ENCODE measurements at regions not wholly inside any gene's neighbourhood (a gene's known extent, or its start where the extent isn't known, plus 50 kb on each side); places are given as distances from the start of the nearest gene placed in this dataset.
"Not testable (repeated sequence)": the region's sequence is repeated elsewhere in the genome, so short reads cannot be mapped to it uniquely, and the experiment has no call there.

DNA sequence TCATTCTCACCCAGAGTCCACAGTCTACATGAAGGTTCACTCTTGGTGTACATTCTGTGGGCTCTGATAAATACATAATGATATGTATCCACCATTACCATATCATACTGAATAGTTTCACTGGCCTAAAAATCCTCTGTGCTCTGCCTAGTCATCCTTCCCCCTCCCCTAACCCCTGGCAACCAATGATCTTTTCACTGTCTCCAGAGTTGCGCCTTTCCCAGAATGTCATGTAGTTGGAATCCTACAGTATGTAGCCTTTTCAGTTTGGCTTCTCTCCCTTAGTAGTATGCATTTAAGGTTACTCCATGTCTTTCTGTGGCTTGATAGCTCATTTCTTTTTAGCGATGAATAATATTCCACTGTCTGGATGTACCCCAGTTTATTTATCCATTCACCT, 101.3 kb downstream of the NOG start:
- no peak for DNase-seq

DNA sequence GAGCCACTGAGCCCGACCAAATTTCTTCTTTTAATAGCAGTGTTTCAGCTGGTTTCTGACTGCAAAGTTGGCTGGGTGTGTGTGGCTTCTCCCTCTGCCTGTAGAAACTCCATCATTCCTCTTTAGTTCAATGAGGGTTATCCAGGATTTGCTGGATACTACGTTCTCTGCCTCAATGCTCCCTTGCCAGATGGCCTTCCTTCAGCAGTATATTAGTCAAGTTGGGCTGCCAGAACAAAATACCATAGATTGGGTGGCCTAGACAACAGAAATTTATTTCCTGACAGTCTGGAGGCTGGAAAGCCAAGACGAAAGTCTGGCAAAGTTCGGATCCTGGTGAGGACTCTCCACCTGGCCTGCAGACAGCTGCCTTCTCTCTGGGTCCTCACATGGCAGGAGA, 103.7 kb downstream of the NOG start:
- no peak for DNase-seq

DNA sequence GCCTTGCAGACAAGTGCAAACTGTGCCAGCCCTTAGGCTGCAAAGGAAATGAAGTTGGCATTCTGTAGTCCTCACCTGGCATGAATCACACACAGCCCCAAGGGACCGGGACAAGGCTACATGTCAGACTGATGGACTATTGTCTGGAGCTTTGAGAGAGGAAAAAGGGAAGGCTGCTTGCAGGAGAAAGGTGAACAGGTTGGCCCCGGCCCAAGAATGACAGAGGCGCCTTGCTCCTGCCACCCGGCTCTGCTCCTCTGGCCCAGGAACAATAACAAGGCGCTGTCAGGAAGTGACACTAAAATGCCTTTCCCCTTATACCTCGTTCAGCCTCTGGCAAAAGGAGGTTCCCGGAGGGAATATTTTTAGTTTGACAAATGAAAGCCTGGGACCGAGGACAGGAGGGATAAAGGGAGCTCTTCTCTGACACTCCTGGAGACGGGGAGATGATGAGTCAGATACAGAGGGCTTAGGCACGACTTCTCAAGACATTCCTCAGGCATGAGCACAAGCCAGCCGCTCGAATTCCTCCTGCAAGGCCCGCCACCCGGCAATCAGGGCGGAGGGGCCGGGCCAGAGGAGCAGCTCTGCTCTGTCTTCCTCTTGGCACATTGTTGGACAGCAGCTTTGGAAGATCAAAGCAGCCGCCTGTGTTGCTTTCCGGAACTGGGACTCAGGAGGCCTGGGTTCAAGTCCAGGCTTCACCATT, 105.8 kb downstream of the NOG start:
- no peak for DNase-seq

DNA sequence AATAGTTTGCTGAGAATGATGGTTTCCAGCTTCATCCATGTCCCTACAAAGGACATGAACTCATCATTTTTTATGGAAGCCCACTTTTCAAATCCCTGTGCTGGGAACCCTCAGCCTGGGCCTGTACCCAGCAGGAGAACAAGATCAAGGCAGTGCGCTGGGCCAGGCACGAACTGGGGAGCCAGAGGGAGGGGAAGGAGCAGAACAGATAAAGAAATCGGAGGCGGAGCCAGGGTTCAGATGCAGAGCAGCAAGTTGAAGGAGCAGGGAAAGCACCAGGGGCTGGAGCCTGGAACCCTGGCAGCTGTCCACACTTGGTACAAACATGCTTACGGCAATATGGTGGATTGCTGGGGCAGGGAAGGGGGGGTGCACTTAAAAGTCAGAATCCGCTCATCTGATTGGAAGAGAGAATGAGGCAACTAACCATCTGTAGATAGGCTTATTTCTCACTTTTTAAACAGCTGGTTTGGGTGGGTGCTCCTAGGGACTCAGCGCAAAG, 107.5 kb downstream of the NOG start:
- DNase-seq = no peak

DNA sequence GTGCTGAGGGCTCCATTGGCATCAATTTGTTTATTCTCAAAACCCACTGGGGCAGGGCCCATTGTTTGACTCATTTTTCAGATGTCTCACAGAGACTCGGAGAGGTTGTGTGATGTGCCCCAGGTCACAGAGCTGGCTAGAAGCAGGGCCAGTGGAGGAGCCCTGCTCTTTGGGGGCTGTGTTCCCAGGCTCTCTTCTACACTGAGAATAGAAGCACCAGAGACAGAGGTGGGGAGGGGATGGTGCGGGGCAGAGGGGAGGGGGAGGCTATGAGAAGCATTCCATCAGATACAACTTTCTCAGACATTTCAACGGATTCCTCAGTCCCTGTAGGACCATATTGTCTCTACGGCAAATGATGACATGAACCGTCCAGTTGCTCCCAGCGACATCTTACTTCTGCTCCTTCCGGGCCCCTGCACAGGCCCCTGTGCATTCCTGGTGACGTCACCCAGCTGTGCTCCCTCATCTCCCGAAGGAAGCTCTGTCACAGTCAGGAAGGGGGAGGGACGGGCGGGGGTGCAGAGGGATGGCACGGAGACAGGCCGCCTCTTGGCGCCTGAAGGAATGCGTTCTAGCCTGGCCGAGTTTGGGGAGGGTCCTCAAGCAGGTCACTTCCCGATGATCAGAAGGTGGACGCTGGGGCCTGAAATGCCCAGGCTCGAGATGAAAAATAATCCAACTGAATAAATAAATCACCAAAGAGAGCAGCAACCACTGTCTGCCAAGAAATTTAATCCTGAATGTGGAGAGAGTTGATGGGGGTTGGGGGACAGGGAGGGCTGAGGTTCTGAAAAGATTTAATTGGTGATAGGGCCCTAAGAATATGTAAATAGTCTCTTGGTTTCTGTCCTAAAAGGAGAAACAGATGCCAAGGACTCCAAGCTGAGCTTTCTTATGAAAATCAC, 114.1 kb downstream of the NOG start:
- DNase-seq = no peak

DNA sequence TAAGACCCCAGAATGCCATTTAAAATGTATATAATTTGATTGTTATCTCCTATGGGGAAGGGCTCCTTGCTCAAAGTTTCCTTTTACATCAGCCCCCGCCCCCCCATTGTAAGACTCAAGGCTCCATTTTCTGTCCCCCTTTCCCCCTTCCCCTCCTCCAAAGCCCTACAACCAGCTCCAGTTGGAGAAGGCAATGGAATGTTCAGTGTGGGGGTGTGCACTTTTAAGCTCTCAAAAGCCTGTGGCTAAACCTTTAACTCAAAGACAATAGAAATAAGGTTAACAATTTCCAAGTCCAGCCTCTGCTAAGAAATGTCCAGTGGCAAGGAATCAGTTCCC, 114.7 kb downstream of the NOG start:
- DNase-seq = no peak

DNA sequence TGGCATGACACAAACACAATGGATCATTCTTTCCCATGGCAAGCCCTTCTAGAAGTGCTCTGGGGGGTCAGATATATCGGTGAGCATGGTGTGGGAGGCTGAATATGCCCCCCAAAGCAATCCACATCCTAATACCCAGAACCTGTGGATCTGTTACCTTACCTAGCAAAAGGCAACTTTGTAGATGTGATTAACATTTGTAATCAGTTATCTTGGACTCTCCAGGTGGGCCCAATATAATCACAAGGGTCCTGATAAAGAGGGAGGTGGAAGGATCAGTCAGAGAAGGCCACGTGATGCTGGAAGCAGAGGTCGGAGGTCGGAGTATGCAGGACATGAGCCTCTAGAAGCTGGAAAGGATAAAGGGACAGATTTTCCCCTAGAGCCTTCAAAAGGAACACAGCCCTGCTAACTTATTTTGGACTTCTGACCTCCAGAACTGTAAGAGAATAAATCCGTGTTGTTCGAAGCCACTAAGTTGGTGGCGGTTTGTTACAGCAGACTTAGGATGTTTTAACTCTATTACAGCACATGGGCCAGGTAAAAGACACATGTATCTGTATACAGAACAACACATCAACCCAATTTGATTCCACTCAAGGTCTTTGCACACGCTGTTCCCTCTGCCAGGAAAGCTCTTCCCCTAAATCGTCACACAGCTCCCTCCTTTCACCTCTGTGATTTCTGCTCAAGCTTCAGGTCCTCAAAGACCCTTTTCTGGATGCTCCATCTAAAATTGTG, 115.3 kb downstream of the NOG start:
- DNase-seq = no peak

DNA sequence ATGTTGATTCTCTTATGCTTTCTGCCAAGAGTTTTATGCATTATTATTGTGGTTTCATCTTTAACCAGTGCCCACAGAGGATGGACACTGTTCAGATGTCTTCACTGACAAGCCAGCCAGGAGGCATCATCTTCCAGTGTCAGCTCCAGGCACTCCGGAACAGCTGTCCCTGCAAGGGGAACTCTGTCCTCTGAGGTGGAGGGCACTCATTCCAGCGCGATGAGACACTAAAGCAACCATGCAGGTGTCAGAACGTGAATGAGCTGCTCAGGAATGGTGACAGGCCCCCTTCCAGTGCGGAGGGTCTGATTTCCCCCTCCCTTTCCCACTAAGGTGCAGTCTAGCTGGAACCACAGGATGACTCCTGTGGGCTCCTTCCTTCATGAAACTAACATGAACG, 117.5 kb downstream of the NOG start:
- no peak for DNase-seq

DNA sequence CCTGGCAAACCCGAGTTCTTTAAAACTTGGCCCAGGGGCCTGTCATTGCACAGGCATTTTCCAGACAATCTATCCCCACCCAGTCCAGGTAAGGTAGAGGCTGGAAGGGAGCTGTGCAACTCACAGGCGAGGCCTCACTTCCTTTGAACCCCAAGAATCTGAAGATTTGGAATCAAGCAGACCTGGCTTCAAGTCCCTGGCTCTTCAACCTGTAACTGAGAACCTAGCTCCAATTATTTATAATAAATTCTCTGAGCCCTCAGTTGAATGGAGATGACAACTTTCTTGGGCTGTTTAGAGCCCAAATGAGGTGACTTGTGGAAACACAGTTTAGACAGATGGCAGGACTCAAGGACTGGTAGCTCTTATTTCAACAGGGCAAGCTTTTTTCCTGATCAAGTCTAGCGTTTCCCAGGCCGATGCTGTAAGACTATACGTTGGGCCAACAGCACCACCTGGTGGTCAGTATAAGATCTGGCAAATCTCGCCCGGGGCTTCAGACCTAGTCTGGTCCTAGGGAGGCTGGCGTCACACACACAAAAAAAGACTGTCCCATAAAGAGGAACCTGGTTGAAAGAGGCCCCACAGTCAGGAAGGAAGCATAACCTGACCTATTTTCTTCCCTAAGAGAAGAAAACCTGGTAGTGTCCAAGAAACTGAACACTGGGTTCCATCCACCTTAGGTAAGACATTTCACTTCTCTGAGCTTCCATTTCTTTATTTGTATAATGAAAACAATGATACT, 117.9 kb downstream of the C17orf67 start:
- DNase-seq = peak; percentile 66 to 71

DNA sequence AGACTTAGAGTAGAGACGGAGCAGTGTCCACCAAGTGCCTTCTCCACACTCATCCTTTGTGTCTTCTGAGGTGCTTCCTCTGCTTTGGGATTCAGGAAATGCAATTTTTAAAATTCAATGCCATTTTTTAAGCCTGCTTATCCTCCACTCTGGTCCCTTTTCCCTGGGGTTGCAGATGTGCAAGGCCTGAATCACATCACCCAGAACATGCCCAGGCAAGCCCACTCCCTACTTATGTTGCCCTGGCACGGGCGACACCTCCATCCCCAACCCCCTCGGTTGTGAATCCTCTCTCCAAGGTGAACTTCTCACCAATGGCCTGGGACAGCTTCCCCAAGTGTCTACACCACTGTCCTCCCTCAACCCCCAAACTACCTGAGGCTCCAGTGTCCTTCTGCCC, 116.2 kb downstream of the C17orf67 start:
- no peak for DNase-seq

DNA sequence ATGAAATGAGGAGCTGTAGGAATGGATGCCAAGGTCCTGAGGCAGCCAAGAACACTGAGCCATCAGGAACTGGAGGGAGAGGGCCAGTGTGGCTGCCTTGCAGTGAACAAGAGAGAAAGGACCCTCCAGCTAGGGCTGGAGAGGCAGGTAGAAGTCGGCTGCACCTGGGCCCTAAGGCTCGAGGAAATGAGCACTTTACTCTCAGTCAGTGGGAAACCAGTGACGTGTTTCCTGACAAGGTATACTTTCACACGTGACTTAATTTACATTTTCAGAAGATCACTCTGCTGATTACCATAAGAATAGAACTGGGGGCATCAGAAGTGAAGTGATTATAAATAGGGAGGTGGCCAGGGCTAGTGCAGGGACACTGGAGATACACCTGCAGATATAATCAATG, 115.2 kb downstream of the C17orf67 start:
- DNase-seq = no peak

DNA sequence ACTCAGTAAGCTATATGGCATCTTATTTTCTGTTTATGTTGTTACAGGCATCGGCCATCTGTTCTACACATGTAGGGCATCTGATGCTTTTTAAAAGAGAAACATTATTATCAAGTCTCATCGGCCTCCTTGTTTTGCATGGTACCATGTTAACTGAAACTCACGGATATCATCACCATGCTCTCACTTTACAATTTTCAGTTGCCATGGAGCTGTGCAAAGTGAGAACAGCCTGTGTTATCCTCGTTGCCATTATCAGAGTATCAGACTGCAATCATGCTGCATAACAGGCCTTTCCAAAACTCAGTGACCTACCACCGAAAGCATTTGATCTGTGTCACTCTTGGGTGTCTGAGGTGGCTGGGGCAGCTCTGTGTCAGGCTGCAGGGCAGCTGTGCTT, 110.3 kb downstream of the C17orf67 start:
- no peak for DNase-seq

DNA sequence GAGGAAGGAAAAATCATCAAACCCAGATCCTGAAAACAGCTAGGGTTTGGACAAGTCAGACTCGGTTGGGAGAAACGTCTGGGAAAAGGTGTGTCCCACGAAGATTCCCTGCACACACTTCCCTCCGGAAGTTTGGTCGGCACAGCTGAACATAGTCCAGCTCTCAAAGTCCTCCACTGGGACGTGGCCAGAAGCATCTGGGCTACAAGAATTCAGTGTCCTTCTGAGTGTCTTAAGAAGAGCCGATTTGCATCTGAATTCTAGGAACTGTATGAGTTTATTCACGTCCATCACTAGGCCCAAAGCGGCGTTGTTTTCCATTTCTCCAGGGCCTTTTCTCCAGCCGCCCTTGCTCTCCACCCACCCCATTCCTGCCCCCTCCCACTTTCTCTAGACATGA, 109.1 kb downstream of the C17orf67 start:
- DNase-seq = no peak

DNA sequence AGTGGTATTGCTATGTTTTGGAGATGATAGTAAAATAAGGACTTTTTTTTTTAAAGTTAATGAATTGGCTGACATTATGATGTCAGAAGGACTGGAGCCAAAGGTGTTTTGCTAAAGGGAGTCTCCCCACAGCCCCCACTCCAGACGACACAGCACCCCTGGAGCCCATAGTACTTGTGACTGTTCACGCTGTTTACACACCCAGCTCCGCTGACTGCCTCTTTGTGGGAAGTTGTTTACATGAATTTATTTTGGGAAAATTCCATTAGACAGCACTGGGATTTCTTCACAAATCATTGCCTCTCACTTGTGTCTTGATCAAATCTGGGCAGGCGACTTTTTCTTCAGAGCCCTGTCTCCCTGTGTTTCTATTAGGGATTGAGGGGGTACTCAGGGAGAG, 108.6 kb downstream of the C17orf67 start:
- no peak for DNase-seq

DNA sequence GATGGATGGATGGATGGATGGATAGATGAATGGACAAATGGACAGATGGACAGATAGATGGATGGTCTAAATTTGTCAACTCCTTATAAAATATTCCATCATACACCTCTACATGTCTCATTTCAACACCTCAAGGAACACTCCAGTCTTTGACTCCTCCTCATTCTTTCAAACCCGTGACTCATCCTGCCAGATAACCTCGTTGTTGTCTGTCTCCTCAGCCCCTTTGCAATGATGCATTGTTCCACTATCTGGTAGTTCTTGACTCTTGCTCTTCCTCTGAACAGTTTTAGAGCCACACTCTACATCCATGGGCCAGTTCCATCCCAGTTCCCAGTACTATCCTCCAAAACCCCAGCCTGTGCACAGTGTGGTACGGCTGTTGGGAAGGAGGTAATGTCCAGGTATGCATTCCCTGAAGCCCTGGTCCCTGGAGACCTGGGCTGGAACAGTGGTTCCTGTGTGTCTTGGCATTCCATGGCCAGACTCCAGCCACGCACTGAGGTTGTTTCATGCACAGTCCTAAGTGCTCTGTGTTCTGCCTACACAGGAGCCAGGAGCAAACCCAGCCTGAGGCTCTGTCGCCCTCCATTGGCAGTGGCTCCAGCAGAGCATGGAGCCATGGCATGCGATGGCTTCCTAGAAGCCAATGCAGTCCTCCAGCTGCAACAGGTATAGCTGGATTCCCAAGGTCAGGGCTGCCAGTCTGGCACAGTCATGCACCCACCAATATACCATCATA, 105.7 kb downstream of the C17orf67 start:
- DNase-seq = no peak

DNA sequence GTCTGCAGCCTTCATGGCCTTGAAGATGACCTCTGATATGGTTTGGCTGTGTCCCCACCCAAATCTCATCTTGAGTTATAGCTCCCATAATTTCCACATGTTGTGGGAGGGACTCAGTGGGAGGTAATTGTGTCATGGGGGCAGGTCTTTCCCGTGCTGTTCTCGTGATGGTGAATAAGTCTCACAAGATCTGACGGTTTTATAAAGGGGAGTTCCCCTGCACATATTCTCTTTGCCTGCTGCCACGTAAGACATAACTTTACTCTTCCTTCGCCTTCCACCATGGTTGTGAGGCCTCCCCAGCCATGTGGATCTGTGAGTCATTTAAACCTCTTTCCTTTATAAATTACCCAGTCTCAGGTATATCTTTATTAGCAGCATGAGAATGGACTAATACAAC, 102.6 kb downstream of the C17orf67 start:
- DNase-seq = not testable (repeated sequence)

DNA sequence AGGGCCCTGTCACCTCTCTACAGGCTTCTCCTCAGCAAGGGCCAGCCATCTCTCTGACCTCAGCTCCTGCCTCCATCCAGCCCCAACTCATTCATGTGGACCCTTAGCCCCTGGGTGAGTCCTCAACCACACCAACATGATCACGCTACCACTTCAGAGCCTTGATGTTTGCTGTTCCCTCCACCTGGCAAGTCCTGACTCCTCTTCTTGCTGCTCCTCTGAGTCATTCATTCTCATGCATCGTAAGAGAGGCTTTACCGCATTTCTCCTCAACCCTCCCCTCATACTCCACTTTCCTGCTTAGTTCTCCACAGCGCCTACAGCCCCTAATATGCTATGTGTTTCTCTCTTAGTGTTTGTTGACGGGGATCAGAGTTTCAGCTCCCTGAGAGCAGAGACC, 99.9 kb downstream of the C17orf67 start:
- DNase-seq = no peak

DNA sequence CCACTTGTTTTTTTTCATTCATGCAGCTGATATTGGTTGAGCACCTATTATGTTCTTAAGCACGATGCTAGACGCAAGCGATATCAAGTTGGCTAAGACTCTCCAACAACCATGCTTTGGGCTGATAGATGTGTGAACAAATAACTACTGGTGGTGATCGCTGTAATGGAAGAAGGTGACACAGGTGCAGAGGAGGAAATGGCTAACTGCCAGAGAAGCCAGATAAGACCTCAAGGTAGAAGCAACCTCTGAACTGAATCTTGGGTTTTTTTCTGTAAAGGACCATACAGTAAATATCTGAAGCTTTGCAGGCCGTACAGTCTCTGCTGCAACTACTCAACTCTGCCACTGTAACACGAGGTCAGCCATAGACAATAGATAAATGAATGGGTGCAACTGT, 97.9 kb downstream of the C17orf67 start:
- DNase-seq = no peak

DNA sequence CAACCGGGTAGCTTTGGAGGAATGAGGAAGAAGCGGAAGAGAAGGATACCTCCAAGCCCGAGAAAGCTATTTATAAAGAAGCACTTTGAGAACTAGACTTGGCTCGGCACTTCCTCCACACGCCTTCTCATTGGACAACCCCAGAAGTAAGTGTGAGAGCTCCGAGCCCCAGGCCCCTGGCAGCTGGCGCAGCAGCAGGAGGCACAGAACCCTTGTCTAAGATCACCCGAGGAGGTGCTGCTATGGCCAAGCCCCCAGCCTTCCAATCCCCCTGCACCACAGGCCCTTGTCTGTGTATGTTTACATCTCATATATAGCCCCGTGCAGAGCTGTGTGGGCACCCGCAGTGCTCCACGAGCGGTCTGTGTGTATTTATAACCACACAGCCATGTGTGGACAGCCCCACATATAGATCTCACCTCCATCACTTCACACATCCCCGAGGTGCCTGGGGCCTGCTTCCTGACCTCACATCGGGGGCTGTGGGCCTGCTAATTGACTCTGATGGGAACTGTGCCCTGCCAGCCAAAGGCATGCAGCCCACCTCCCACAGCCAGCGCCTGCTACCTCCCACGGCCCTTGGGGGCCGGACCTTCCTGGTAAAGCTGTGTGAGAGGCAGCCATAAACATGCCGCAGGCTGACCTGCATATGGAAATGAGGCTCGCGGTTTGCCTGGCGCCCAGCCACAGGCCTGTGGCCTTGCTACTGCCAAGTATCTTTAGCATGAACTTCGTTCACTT, 96.1 kb downstream of the C17orf67 start:
- DNase-seq = no peak

DNA sequence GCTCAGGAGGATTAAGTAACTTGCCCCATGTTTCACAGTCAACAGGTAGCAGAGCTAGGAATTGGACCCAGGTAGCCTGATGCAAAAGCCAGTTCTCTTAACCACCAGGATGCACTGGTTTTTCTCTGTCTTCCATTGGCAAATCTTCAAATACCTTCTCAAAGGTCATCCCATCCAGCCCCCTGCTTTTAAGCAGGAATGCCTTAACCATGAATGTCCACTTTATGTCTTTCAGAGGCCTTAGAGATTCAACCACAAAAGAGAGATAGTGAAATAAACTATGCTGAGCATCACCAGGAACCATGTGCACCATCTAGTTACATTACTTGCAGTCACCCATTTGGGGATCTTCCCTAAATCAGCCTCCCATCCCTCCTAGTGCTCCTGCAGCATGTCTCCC, 94.3 kb downstream of the C17orf67 start:
- no peak for DNase-seq

DNA sequence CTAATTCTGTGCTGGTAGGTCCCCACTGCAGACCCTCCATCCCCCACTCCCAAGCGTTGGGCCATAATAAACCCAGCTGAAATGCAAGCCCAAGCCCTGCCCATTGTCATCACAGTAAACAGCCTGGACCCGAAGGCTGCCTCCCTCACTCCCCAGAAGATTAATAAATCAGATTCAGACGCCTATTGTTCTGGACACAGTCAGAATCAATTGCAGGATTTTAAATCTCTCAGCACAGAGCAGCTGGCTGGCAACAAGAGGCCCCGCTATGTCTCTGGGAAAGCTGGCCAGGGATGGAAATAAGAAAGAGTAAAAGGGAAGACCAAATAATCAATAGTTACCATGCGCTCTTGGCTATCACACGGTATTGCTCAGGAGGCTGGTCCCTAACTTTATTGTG, 93.9 kb downstream of the C17orf67 start:
- DNase-seq = no peak
